ENCODE measurements at regions not wholly inside any gene's neighbourhood (a gene's known extent, or its start where the extent isn't known, plus 50 kb on each side); places are given as distances from the start of the nearest gene placed in this dataset.
"Not testable (repeated sequence)": the region's sequence is repeated elsewhere in the genome, so short reads cannot be mapped to it uniquely, and the experiment has no call there.

GRCh38 chr16:63135069-63135468, 1098.8 kb upstream of the CDH8 start:
- no peak overlapping the region for H3K27ac ChIP-seq
- TF ChIP-seq POLR2A (IDR thresholded peaks at IDR 0.05), result no peak
- TF ChIP-seq, protein P1, sequence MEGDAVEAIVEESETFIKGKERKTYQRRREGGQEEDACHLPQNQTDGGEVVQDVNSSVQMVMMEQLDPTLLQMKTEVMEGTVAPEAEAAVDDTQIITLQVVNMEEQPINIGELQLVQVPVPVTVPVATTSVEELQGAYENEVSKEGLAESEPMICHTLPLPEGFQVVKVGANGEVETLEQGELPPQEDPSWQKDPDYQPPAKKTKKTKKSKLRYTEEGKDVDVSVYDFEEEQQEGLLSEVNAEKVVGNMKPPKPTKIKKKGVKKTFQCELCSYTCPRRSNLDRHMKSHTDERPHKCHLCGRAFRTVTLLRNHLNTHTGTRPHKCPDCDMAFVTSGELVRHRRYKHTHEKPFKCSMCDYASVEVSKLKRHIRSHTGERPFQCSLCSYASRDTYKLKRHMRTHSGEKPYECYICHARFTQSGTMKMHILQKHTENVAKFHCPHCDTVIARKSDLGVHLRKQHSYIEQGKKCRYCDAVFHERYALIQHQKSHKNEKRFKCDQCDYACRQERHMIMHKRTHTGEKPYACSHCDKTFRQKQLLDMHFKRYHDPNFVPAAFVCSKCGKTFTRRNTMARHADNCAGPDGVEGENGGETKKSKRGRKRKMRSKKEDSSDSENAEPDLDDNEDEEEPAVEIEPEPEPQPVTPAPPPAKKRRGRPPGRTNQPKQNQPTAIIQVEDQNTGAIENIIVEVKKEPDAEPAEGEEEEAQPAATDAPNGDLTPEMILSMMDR (IDR thresholded peaks at IDR 0.05), result no peak
- DNase-seq, result no peak

DNA sequence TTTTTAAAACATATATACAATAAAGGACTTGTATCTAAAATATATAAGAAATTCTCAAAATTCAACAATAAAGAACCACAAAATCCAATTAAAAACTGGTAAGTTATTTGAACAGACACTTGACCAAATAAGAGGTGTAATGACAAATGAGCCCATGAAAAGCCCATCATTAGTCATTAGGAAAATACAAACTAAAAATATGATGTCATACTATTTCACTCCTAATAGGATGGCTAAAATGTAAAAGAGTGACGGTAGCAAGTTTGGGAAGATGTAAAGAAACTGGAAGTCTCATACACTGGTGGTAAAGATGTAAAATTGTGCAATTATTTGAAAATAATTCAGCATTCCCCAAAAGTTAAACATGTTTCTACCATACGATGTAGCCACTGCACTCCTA, 1095.3 kb upstream of the CDH8 start:
- Histone ChIP-seq H3K4me1 (no peaks in the 10 kb centered on the region), H3K27me3 (no peaks in the 10 kb centered on the region), H3K27ac (no peak overlapping the region), H3K36me3 (no peaks in the 10 kb centered on the region), H3K9me3 (peaks cover 0 to 5% (median 3%) of the 10 kb centered on the region in 4 donors), H3K4me3 (no peak overlapping the region)
- no peak for DNase-seq
- TF ChIP-seq, protein P1 (IDR thresholded peaks at IDR 0.05), result no peak
- no peak for TF ChIP-seq POLR2A (IDR thresholded peaks at IDR 0.05)

More at GRCh38 chr16:63135069-63135468, 1098.8 kb upstream of the CDH8 start:
- Histone ChIP-seq H3K9me3 (peaks cover 0 to 5% (median 0%) of the 10 kb centered on the region in 4 donors), H3K27me3 (no peaks in the 10 kb centered on the region), H3K36me3 (no peaks in the 10 kb centered on the region), H3K4me3 (no peak overlapping the region), H3K4me1 (no peaks in the 10 kb centered on the region)

GRCh38 chr16:63130942-63131341, 1094.7 kb upstream of the CDH8 start:
- no peak for DNase-seq
- H3K36me3 ChIP-seq, result no peaks in the 10 kb centered on the region
- TF ChIP-seq, protein P1 (IDR thresholded peaks at IDR 0.05), result no peak
- no peak for TF ChIP-seq POLR2A (IDR thresholded peaks at IDR 0.05)
- H3K9me3 ChIP-seq, result peaks cover 0 to 5% (median 3%) of the 10 kb centered on the region in 4 donors
- no peak overlapping the region for H3K27ac ChIP-seq
- no peak overlapping the region for H3K4me3 ChIP-seq
- H3K27me3 ChIP-seq, result no peaks in the 10 kb centered on the region
- no peaks in the 10 kb centered on the region for H3K4me1 ChIP-seq

DNA sequence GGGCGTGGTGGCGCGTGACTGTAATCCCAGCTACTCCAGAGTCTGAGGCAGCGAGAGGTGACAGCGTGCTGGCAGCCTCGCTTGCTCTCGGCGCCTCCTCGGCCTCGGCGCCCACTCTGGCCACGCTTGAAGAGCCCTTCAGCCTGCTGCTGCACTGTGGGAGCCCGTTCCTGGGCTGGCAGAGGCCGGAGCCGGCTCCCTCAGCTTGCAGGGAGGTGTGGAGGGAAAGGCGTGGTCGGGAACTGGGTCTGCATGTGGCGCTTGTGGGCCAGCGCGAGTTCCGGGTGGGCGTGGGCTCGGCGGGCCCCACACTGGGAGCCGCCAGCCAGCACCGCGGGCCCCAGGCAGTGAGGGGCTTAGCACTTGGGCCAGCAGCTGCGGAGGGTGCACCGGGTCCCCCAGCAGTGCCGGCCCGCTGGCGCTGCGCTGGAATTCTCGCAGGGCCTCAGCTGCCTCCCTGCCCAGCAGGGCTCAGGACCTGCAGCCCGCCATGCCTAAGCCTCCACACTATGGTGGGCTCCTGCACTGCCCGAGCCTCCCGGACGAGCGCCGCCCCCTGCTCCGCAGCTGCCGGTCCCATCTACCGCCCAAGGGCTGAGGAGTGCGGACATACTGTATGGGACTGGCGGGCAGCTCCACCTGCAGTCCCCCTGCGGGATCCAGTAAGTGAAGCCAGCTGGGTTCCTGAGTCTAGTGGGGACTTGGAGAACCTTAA, 1093.3 kb upstream of the CDH8 start:
- no peak overlapping the region for H3K4me3 ChIP-seq
- H3K36me3 ChIP-seq, result no peaks in the 10 kb centered on the region
- DNase-seq, result no peak
- H3K27ac ChIP-seq, result no peak overlapping the region
- H3K27me3 ChIP-seq, result no peaks in the 10 kb centered on the region
- peaks cover 0 to 5% (median 3%) of the 10 kb centered on the region in 4 donors for H3K9me3 ChIP-seq
- no peak for TF ChIP-seq POLR2A (IDR thresholded peaks at IDR 0.05)
- TF ChIP-seq, protein P1 (IDR thresholded peaks at IDR 0.05), result no peak
- no peaks in the 10 kb centered on the region for H3K4me1 ChIP-seq

- H3K36me3 ChIP-seq, H3K27me3 ChIP-seq, H3K9me3 ChIP-seq, H3K4me1 ChIP-seq, H3K4me3 ChIP-seq, H3K27ac ChIP-seq, DNase-seq: not testable (repeated sequence)
These were observed 1083.7 kb upstream of the CDH8 start for GRCh38 chr16:63119905-63120304.

GRCh38 chr16:63100082-63100481, 1063.8 kb upstream of the CDH8 start:
- DNase-seq, result no peak
- Histone ChIP-seq H3K27me3 (no peaks in the 10 kb centered on the region), H3K27ac (no peak overlapping the region), H3K9me3 (no peaks in the 10 kb centered on the region), H3K4me3 (no peak overlapping the region), H3K36me3 (no peaks in the 10 kb centered on the region), H3K4me1 (no peaks in the 10 kb centered on the region)
- TF ChIP-seq, protein P1 (IDR thresholded peaks at IDR 0.05), result no peak
- TF ChIP-seq POLR2A (IDR thresholded peaks at IDR 0.05), result no peak
